SK-N-SH (cell line): ENCODE measurements at regions not wholly inside any gene's neighbourhood (a gene's known extent, or its start where the extent isn't known, plus 50 kb on each side); places are given as distances from the start of the nearest gene placed in this dataset.

ENCODE experiments used
- CTCF ChIP-seq: fragments of 200-600 bp; sonication (generic); IDR thresholded peaks from 2 replicates; pipeline ENCODE4 v1.6.1; 2017; ENCODE audit warnings: antibody characterized with exemption, mild to moderate bottlenecking, moderate library complexity
- EP300 ChIP-seq, 2 experiments: IDR thresholded peaks; 2 replicates each; pipeline versions ENCODE4 v1.4.0 to v1.6.1; 2012; ENCODE audit warnings: borderline replicate concordance in 1 of 2, low read depth in 1 of 2, low read length in 1 of 2
- EZH2phosphoT487 ChIP-seq: fragments of 200-600 bp; sonication (generic); IDR thresholded peaks from 2 replicates; pipeline ENCODE4 v1.6.1; 2017; ENCODE audit warnings: low read depth, mixed run types, mild to moderate bottlenecking, antibody characterized with exemption, moderate library complexity, borderline replicate concordance
- GABPA ChIP-seq: IDR thresholded peaks from 2 replicates; pipeline ENCODE4 v1.4.0; 2012; ENCODE audit warnings: low read depth, mild to moderate bottlenecking
- MAX ChIP-seq: IDR thresholded peaks from 2 replicates; pipeline ENCODE4 v1.4.0; 2012; ENCODE audit warnings: low read depth
- NFIC ChIP-seq: IDR thresholded peaks from 2 replicates; pipeline ENCODE4 v1.4.0; 2012; ENCODE audit warnings: borderline replicate concordance
- POLR2AphosphoS5 ChIP-seq: IDR thresholded peaks from 2 replicates; pipeline ENCODE4 v1.6.1; 2012; ENCODE audit warnings: low read depth, low read length
- RAD21 ChIP-seq: IDR thresholded peaks from 2 replicates; pipeline ENCODE4 v1.6.1; 2012; ENCODE audit warnings: mild to moderate bottlenecking, low read length
- YY1 ChIP-seq: IDR thresholded peaks from 2 replicates; pipeline ENCODE4 v1.4.0; 2012; ENCODE audit warnings: low read depth, mild to moderate bottlenecking

DNA sequence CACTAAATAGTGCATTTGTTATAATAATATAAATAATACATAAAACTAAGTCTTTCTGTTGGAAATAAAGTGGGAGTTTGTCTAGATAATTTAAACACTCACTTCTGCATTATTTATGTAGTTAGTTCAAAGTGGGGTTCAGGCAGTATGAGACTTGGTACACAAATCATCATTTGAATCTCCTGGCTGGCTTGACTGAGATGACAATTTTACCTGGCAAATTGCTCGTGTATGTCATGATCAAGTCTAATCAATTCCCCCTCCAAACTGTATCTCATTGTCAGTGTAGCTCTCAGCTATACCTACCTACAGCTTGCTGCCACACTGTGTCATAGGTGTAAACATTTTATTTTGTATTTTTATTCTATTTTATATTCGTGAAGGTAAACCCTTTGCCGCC is 563.4 kb upstream of the TENM3 start:
- TF ChIP-seq NFIC (no peak), YY1 (no peak), RAD21 (no peak), EZH2phosphoT487 (no peak), CTCF (no peak), GABPA (no peak), POLR2AphosphoS5 (no peak), EP300 (IDR thresholded peaks at IDR 0.05; ENCODE audit: borderline replicate concordance in 1 of 2, low read depth in 1 of 2, low read length in 1 of 2) (no peak), MAX (no peak)
